HG02970 (cell line): ENCODE measurements at regions not wholly inside any gene's neighbourhood (a gene's known extent, or its start where the extent isn't known, plus 50 kb on each side); places are given as distances from the start of the nearest gene placed in this dataset.
"Not testable (repeated sequence)": the region's sequence is repeated elsewhere in the genome, so short reads cannot be mapped to it uniquely, and the experiment has no call there.

Experiments used
- ATAC-seq: cut with Tn5 transposase; IDR thresholded peaks from one replicate; pipeline ENCODE4 v1.9.1; 2021; ENCODE audit warnings: mild to moderate bottlenecking, moderate library complexity, moderate number of reproducible peaks; ENCODE audit not compliant: unreplicated experiment, low FRiP score

- no peak for ATAC-seq
Observed at GRCh38 chr5:74465724-74466123, 174.8 kb downstream of the ENC1 start.

DNA sequence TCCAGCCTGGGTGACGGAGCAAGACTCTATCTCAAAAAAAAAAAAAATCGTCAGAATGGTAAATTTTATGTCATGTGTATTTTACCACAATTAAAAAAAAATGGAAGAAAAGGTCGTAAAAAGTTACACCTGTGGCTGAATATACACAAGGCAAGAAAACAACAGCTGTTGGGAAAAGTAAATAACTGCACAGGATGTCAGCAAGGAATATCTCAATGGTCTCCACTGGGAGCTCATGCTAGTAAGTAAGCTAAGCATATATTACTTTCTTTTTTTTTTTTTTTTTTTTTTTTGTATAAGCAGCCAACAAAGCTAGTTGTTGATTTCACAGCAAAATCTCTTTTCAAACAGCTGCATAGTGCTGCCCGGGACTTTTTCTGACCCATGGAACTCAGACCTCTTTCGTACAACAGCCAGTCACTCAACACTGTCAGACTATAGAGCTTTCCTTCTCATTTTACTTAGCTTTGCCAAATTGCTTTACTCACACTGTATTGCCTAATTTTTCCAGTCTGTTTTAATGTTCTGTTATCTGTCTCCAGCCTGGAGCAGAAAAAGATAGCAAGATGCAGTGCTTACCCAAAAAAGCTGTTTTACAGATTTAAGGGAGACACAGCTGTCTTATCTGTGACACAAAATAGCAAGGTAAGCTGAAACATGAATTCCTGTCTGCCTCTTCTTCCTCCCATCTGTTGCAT is 175.9 kb downstream of the ENC1 start:
- ATAC-seq, result no peak

DNA sequence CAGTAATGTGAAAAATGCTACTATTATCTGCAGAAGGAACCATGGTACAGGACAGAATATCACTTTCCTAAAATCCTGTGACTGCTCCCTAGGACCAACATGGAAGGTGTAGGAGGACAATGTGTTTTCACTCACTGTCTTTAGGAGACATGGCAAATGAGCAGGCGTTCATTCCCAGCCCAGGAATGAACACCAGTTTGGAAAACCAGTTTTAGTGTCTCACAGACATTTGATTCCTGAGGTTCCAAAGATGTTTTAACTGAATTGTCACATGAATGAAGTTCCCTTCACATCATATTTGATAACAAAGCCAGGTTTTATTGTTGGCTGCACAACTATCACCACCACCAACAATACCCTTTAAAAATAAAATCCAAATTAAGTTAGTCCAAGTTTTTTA is 178.2 kb downstream of the ENC1 start:
- no peak for ATAC-seq

GRCh38 chr5:74461251-74461650 is 179.3 kb downstream of the ENC1 start:
- ATAC-seq, result no peak

GRCh38 chr5:74460694-74461093 is 179.8 kb downstream of the ENC1 start:
- no peak for ATAC-seq

DNA sequence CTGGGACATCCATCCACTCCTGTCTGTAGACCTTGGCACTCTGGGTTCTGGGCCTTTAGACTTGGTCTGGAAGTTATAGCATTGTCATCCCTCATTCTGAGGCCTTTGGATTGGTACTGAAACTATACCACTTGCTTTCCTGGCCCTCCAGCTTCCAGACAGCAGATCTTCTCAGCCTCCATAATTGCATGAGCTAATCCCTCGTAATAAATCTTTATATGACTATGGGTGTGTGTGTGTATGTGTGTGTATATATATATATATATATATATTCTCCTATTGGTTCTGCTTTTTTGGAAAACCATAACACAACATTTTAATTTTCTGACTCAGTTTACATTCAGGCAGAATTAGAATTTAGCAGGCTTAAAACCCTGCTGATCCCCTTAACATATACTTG is 180.5 kb downstream of the ENC1 start:
- ATAC-seq, result no peak

DNA sequence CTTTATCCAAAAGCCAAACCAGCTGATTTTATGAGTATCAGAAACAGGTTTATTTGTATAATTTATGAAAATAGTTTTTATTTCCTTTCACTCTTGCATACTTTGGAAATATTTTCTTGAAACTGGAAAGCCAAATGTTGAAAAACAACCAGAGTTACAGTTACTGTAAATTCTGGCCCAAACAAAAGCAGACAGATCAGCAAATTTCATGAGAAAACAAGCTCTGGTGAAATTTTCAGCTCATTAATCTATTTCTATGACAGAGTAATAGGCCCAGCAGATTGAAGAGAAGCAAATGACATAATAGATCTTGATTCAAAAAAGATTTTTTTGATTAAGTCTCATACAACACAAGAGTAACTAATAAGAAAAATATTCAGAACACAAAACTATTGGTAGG is 182.7 kb downstream of the ENC1 start:
- ATAC-seq, result no peak

- no peak for ATAC-seq
Observed at GRCh38 chr5:74454263-74455030, 186.1 kb downstream of the ENC1 start.

GRCh38 chr5:74452856-74453255 is 187.7 kb downstream of the ENC1 start:
- ATAC-seq, result no peak

DNA sequence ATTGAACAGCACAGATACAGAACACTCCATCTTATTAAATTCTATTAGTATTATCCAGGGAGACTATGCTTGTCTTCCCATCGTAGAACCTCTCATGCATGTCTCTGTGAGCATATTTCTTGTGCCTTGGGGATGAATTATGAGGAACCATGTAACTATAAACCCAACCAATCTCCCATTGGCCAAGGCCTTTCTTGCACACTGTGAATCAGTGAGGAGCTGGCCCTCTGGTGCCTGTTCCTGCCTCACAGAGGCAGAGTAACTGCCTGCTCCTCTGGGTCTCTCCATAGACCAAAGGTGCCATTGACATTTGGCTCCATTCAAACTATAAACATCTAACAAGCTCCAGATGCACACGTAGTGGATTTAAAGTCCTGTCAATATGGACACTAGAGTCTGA is 190.4 kb downstream of the ENC1 start:
- ATAC-seq, result no peak

DNA sequence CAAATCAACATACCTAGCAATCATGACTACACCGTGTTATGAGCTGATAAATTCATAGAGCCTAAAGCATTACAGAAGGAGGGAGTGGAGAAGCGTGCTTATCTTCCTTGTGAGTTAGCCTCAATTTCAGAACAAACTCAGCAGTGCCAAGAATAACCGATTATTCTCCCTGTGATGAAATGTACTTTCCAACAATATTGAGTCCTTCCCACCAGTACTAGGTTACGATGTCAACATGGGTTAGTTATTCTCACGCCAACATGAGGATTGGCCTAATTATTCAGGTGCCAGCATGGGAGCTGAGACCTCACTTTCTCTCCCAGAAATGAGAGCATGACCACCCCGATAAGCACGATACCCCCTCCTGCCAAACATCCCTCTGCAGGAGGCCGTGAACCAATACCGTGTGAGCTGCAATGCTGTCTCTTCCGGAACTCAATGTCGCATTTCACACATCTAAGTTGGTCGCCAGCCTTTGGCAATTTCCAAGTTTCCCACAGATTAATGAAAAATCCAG is 193.7 kb downstream of the ENC1 start:
- ATAC-seq, result no peak

DNA sequence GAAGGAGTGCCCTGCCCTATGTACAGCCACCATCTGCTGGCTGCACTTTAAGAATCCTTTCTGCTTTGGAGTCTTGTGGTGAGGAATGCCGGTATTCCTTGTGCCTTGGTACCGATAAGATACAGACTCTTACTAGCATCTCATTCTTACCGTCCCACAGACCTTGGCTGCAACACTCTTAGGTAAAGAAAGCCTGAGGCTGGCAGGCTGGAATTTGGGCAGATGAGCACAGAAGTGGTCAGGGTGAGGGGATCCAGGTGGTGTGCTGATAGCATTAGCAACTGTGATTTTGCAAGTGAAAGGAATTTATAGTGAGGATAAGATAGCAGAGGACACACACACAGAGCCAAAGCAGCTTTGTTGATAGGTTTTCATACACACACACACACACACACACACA is 198.1 kb downstream of the ENC1 start:
- no peak for ATAC-seq

- ATAC-seq, result no peak
Observed at GRCh38 chr5:74441616-74442015, 198.9 kb downstream of the ENC1 start.

DNA sequence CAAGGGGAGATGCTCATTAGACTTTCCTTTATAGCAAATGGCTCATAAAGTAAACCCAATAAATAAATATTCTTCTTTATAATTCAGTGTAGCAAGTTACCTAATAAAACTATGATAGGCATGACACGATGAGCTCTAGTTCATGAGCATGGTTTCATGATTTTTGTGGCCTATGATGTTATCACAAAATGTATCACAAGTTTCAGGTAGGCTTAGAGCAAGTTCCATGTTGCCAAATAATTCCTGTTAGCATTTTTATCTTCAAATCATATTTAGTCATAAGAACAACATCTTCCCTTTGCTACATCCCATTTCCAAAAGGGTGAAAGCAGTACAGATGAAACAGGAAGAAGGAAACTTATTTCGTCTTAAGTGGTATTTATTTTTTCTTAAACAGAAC is 200.2 kb downstream of the ENC1 start:
- ATAC-seq, result no peak

- not testable (repeated sequence) for ATAC-seq
Observed at GRCh38 chr5:74437870-74438269, 202.7 kb downstream of the ENC1 start.

DNA sequence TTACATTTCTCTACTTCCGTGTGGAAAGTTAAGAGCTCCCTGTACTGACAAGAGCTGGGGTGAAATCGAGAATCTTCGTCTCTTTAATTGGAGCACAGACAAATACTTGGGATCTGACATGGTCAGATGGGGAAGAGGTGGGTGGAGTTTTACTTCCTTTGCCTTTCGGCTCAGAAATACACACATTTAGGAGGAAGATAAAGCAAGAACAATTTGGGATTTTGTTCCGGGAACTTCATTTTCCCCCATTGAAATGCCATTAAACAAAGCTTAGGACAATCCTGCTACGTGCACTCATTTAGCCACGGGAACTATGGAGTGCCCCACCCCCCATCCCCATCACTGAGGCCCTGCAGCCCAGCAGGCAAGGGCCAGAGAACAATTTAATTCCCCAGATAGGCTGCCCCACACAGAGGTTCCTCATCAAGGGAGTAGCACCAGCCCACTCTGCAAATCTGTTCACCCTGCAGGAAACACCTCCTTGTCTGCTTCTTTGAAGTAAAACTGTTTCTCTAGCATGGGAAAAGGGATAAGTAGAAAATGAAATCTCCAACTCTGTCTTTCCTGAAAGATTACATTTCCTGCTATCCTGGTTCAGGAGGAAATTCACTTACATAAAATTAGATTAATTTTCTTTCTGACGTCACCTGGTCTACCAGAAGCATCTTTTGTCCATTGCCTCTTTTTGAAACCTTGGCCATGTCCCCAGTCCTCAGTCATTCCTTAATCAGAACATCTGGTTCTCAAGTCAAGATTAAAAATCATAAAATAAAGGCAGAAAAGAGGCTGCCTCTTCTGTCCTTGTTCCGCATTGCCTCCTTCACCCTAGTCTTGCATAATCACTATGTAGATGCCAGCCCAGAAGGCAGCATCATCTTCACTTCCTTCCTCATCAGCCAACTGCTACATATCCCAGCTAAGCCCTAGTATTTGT is 206.4 kb downstream of the ENC1 start:
- ATAC-seq, result no peak

DNA sequence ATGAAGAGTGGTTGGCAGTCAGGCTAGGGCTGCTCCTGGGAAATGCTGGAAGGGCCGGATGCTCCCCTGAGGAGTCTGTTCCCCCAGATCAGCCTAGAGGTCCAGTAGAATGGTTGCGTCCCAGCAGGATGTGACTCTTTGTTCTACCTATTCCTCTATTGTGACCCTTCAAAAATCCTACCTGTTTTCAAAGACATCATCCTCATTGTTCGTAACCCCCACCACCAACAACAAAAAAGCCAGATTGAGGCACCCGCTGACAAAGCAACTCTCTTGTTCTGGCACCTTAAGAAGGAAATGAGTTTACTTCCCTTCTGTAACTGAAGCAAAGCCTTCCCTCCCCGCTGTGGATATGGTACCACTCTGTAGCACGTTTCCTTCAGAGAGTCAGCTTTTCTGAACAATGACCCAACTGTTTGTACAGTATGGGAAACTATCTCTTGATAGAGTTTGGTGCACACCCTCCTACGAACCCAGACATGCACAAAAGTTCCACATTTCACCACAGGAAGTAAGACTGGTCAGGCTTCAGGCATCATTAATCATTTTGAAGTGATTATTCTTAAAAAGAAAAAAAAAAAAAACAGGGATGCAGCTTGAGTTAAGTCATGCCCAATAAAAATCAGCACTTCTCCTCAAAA is 207.2 kb downstream of the ENC1 start:
- no peak for ATAC-seq

- ATAC-seq, result no peak
Observed at GRCh38 chr5:74432721-74433120, 207.8 kb downstream of the ENC1 start.

GRCh38 chr5:74432216-74432615 is 208.3 kb downstream of the ENC1 start:
- no peak for ATAC-seq

GRCh38 chr5:74431290-74431669 is 209.2 kb downstream of the ENC1 start:
- no peak for ATAC-seq
